NOMO-1 treated with dmso at 0.1 percent for 144 hours (cell line): ENCODE measurements at regions not wholly inside any gene's neighbourhood (a gene's known extent, or its start where the extent isn't known, plus 50 kb on each side); places are given as distances from the start of the nearest gene placed in this dataset.
"Not testable (repeated sequence)": the region's sequence is repeated elsewhere in the genome, so short reads cannot be mapped to it uniquely, and the experiment has no call there.

Experiments
- DNase-seq: peaks from one replicate; lab custom pipeline; 2025; ENCODE audit not compliant: unreplicated experiment; lab: John Stamatoyannopoulos, UW

- no peak for DNase-seq
Observed at GRCh38 chr12:28973491-28973890, 175.6 kb upstream of the FAR2 start.

DNA sequence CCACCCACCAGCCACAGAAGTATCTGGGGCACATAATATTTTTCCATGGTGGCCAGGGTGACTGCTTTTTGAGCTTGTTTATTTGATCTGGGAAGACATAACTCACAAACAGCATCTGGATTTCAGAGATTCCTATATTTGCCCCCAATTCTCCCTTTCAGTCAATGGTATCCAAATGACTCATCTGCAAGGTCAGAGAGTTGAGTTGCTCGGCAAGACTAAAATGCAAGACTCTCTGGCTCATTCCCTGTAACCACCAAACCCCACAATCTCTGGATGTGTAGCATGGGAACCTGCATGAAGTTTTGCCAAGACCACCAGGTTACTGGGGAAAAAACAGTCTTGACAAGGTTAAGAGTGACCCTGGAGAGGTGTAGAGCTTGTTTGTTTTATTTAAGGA, 174.9 kb upstream of the FAR2 start:
- no peak for DNase-seq

GRCh38 chr12:28974883-28975282, 174.2 kb upstream of the FAR2 start:
- DNase-seq: no peak

DNA sequence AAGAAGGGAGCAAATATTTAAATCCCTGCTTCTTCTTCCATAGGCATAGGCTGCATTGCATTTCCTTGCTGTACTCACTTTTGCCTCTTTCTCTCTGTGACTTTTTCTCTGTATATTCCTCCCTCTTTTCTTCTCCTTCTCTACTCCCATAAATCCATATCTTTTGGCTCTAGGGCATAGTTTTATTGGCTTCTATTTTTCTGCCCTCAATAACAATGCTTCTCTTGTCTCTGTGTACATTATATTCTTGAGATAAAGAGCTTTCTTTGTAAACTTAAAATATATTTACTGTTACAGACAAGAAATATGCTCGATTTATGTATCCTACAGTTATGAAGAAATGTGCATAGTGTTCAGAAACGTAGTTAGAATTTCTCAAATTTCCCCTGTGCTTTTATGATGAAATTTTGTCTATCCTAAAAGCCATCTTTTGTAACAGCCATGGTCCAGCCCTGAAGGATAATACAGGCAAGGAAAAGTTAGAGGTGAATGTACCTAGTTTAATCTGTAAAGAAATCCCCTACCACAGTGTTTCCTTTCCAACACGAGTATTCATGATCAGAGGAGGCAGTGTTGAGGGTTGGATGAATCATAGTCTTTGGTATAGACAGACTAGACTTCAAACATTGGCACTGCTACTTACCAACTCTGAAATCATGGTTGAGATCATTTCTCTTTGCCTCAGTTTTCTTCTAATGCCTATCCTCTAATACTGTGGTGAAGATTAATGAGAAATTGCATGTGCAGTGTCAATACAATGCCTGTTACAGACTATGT, 173.3 kb upstream of the FAR2 start:
- no peak for DNase-seq

- no peak for DNase-seq
Observed at GRCh38 chr12:28980436-28980835, 168.6 kb upstream of the FAR2 start.

DNA sequence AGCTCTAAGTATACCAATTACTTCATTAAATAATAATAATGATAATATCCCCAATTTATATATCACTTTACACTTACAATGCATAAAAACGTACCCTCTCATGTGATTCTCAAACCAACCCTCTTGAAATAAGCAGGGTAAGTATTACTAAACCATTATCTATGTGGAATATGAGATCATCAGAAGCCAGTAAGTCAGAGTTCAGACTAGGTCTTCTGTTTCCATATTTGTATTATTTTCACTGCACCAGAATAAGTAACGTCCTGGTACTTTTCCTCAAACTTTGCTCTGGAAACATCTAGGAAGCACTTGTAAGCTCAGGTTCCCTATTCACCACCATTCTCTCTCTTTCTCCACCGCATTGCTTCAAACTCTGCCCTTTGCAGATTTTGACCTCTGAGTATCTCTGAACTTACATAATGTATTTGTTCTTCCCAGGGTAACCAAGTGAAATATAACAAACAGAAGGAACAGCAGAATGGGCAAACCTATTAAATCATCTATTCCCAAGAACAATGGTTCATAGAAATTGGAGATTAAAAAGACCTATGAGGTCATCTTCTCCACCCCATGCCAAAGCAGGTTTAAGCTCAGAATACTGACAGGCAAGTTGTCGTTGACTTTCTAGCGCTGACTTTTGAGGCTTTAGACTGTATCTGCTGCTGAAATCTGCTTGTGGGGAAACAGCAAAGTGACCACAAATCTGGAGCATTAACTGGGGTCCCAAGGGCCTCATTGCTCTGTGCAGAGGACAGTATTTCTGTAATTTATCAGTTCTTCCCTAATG, 161.3 kb upstream of the FAR2 start:
- DNase-seq: no peak

- DNase-seq: no peak
Observed at GRCh38 chr12:28988325-28988704, 160.8 kb upstream of the FAR2 start.

DNA sequence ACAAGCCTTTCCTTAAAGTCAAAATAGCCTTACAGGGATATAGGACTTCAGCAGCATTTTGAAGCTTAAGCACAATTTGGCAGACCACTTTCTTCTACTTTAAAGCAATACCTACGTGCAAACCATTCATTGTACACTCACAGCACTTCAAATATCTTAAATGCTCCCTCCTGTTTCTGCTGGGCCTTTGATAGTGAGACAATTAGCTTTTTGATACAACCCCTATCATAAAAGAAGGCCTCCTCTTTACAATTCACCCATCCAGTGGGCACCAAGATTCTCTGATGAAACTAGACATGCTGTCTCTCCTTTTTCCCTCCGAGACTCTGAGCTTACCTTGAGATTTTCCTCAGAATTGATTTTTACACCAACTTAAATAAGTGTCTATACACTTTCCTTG, 157.5 kb upstream of the FAR2 start:
- DNase-seq: no peak

- no peak for DNase-seq
Observed at GRCh38 chr12:28993720-28994119, 155.4 kb upstream of the FAR2 start.

- DNase-seq: no peak
Observed at GRCh38 chr12:28994179-28994715, 154.8 kb upstream of the FAR2 start.

- no peak for DNase-seq
Observed at GRCh38 chr12:28996688-28997087, 152.4 kb upstream of the FAR2 start.

DNA sequence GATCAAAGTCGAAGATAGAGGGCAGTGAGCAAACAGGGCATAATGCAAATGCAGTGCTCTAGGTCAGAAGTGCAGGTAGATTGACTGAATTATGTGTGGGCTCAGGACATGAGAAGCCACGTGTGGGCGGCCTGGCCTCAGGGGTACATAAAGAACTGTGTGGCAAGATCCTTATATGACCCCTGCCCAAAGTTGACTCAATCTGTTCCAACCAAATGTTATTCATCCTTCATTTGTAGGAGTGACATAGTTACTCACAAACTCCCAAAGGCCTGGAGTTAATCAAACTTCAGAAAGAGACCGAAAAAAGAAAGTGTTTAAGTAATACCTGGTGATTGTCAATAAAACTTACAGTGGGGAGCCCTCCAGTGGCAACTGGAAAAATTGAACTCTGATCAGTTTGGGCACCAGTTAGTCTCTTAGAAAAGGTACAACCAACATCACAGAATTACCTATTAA, 150.4 kb upstream of the FAR2 start:
- no peak for DNase-seq

DNA sequence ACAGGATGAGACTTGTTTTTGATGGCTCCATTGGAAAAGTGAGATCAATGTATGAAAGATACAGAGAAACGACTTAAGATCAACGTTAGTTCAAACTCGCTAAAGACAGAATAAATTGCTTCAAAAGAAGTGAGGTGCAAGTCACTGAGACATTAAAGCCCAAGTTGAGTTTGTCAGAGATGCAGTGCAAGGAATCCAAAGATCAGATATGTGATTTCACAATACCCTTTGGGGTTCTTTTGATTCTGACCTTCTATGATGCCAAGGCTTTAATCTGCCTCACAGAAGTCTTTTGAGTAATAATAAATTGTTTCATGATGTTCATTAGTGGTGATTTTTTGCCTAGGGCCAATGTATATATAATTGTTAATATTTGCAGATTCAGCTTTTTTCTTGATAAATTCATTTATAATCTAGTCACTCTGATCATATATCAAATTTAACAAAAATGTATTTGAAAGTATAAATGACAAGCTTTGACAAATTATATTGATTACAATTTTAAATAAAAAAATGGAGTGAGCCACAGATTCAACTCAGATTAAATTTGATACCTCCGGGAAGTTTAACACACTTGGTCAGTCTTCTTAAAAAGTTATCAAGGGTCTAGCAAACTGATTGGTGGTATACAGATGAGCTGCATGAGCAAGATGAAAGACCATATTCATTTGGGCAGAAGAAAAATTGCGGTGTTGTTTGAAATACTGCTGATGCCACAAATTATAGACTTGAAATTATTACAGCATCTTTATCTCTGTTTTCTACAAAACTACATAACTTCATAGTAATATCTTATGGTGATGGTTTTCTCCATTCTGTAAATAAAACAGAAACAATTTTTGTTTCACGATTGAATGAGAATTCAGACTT, 144.8 kb upstream of the FAR2 start:
- DNase-seq: no peak

DNA sequence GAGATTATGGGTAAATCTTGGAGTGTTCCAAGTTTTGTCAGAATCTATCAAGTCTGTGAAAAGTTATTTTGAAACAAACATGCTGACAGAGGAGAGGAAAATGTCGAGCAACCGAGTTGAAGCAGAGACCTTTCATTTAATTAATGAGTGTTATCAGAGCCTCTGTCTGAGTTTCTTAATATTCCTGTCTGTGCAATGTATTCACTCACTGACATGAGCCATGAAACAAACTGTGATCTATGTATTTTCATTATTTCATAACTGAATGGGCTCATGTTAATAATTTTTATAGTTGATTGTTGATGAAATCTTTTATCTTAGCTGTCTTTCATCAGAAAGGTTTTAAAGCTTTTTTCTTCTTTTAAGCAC, 144.2 kb upstream of the FAR2 start:
- no peak for DNase-seq

DNA sequence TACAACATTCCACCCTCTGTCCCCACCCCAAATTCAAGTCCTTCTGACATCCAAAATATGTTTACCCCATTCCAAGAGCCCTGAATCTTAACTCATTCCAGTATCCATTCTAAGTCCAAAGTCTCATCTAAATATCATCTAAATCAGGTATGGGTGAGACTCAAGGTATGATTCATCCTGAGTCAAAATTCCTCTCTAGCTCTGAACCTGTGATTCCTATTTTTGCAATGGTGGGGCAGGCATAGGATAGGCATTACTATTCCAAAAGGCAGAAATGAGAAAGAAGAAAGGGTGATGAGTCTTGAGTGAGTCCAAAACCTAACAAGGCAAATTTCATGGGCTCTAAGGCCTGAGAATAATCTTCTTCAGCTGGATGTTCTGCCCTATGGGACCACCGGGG, 140.3 kb upstream of the FAR2 start:
- no peak for DNase-seq

DNA sequence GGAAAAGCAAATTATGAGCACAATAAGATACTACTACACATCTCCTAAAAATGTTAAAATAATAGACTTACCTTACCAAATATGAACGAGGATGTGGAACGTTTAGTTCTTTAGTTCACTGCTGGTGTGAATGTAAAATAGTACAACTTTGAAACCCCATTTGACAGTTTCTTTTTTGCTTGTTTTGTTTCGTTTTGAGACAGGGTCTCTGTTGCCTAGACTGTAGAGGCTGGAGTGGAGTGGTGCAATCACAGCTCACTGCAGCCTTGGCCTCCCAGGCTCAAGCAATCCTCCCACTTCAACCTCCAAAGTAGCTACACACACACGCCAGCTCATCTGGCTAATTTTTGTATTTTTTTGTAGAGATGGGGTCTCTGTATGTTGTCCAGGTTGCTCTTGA, 136.4 kb upstream of the FAR2 start:
- no peak for DNase-seq

DNA sequence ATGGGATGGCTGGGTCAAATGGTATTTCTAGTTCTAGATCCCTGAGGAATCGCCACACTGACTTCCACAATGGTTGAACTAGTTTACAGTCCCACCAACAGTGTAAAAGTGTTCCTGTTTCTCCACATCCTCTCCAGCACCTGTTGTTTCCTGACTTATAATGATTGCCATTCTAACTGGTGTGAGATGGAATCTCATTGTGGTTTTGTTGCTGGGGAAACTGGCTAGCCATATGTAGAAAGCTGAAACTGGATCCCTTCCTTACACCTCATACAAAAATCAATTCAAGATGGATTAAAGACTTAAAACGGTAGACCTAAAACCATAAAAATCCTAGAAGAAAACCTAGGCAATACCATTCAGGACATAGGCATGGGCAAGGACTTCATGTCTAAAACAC, 131.5 kb upstream of the FAR2 start:
- not testable (repeated sequence) for DNase-seq

- DNase-seq: no peak
Observed at GRCh38 chr12:29023436-29024076, 125.5 kb upstream of the FAR2 start.

- no peak for DNase-seq
Observed at GRCh38 chr12:29024117-29024516, 125.0 kb upstream of the FAR2 start.

GRCh38 chr12:29025937-29026336, 123.1 kb upstream of the FAR2 start:
- DNase-seq: no peak

DNA sequence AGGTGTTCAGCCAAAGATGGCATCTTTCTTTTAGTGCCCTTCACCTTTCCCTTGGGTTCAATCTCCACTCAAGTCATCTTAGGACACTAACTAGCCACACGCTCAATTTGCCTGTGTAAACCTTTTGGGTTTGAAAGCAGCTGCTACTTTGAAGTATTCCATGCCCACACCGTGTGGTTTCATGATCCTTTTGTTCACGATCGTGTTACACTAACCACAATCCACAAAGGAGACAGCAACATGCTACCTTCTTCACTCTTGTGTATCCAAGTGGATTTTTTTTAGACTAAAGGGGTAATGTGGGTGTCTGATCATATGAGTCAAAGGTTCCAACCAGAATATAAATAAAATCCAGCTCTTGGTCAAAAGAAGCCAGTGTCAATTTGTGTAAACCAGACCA, 122.7 kb upstream of the FAR2 start:
- DNase-seq: no peak
